ENCODE measurements at regions not wholly inside any gene's neighbourhood (a gene's known extent, or its start where the extent isn't known, plus 50 kb on each side); places are given as distances from the start of the nearest gene placed in this dataset.
A peak's percentile ranks its signal among the peaks of the same experiment; 100 is the strongest.

DNA sequence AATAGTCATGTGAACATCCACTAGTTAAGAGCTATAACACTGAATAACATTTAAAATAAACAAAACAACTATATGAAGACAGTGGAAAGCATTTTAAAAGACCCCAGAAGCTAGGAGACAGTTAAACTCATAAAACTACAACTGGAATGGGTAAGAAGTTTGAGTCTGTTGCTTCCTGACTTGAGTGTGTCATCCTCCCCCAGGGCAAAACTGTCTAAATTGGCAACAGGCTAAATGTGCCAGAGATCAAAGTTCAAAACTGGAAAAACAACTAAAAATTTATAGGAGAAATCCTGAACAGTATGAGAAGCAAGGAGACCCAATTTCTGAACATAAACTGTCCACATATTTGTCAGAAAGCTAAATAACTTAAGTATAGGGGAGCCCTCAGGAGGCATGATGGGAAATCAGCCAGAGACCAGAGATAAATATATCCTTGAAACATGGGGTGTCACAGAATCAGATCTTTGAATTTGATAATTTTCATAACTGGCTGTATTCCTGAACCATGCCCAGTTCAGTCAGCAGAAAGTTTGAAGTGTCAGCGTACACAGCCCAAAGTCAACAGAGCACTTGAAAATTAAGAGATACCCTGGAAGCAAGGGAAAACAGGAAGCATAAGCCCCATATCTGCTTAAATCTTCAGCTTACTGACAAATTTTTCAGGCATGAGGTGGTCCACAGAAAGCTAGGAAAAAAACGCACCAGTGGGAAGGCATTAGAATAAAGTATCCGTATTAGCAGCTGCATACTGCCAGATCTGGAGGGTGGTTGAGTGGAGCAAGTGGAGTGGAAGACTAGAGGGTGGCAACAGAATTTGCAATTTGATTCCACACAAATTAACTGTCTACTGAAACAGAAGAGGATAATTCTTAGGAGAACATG is 516.1 kb upstream of the MAN1A1 start:
- ATAC-seq (no peak), DNase-seq (no peak)
- intact Hi-C loops (cut with DNase I) = no loop called here
- TF ChIP-seq, protein P1, sequence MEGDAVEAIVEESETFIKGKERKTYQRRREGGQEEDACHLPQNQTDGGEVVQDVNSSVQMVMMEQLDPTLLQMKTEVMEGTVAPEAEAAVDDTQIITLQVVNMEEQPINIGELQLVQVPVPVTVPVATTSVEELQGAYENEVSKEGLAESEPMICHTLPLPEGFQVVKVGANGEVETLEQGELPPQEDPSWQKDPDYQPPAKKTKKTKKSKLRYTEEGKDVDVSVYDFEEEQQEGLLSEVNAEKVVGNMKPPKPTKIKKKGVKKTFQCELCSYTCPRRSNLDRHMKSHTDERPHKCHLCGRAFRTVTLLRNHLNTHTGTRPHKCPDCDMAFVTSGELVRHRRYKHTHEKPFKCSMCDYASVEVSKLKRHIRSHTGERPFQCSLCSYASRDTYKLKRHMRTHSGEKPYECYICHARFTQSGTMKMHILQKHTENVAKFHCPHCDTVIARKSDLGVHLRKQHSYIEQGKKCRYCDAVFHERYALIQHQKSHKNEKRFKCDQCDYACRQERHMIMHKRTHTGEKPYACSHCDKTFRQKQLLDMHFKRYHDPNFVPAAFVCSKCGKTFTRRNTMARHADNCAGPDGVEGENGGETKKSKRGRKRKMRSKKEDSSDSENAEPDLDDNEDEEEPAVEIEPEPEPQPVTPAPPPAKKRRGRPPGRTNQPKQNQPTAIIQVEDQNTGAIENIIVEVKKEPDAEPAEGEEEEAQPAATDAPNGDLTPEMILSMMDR (IDR thresholded peaks at IDR 0.05) = no peak
- no peak for TF ChIP-seq POLR2A (IDR thresholded peaks at IDR 0.05)
- Histone ChIP-seq H3K9me3 (peaks cover 0 to 28% (median 9%) of the 10 kb centered on the region in 12 donors), H3K4me1 (no peaks in the 10 kb centered on the region), H3K27me3 (no peaks in the 10 kb centered on the region), H3K27ac (no peak overlapping the region), H3K4me3 (no peak overlapping the region), H3K36me3 (no peaks in the 10 kb centered on the region)
- WGBS, 4 donors = 88 to 92% (median 89%) methylated on average over 3 of the region's 3 CpGs

DNA sequence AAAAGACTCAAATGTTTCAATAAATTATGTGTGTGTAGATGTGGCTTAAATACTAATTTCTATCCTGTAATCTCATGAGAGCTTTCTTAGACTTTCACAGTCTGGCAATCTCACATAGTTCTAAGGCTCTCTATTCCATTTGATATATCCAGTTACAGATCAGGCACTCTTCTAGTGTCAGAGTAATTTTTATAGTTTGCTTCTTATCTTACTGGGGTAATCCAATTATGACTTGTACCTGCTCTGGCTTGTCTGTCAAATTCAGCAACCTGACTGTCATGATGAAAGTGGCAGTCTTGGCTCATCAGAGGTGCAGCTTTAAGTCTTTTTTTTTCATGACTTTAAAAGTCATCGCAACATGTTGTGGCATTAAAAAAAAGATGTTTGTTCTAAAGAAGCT is 513.2 kb upstream of the MAN1A1 start:
- 93 to 100% (median 96%) methylated on average over 1 of the region's 1 CpG for WGBS, 4 donors
- no peak overlapping the region for H3K27ac ChIP-seq
- DNase-seq (no peak), ATAC-seq (no peak)
- TF ChIP-seq POLR2A (IDR thresholded peaks at IDR 0.05) = no peak
- TF ChIP-seq, protein P1 (IDR thresholded peaks at IDR 0.05) = no peak
- no peaks in the 10 kb centered on the region for H3K4me1 ChIP-seq
- intact Hi-C loops (cut with DNase I) = no loop called here
- no peaks in the 10 kb centered on the region for H3K27me3 ChIP-seq
- no peak overlapping the region for H3K4me3 ChIP-seq
- H3K9me3 ChIP-seq = peaks cover 0 to 28% (median 9%) of the 10 kb centered on the region in 12 donors
- no peaks in the 10 kb centered on the region for H3K36me3 ChIP-seq

DNA sequence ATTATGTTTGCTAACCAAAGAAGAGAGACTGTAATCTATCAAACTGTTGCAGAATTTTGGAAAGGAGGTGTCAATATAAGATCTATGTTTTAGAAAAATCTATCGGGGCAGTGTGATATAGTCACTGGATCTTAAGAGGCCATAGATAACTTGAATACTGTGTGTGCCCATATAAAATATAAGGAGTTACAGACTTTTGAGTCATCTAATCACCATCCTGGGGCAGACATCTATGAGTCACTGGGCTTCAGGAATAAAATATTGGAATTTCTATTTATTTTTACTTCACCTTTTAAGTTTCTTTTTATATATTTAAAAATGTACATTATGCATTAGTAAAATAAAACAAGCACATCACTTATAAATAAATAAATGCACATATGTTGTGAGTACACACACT is 509.3 kb upstream of the MAN1A1 start:
- no peak for DNase-seq
- Histone ChIP-seq H3K27me3 (no peaks in the 10 kb centered on the region), H3K9me3 (no peaks in the 10 kb centered on the region), H3K36me3 (no peaks in the 10 kb centered on the region), H3K4me1 (peaks cover 0 to 4% (median 0%) of the 10 kb centered on the region in 12 donors), H3K4me3 (no peak overlapping the region), H3K27ac (no peak overlapping the region)
- intact Hi-C loops (cut with DNase I) = no loop called here
- 91 to 100% (median 94%) methylated on average over 1 of the region's 1 CpG for WGBS, 4 donors
- TF ChIP-seq, protein P1 (IDR thresholded peaks at IDR 0.05) = no peak
- TF ChIP-seq POLR2A (IDR thresholded peaks at IDR 0.05) = no peak
- no peak for ATAC-seq

DNA sequence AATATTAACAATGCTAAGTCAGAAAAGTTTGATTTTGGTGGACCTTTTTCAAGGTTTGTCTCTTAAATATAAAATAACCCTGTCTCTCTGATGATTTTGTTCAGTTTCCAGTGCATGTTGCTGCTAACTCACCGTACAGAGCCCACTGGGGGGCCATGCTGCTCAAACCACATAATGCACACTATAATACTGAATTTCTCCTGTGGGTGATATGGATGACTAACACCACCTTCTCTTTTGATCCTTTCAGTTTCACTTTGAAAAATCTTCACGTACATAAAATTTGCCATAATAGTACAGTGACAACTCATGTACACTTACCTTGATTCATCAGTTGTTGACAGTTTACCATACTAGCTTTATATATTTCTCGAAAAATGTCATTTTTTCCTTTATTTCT is 506.6 kb upstream of the MAN1A1 start:
- Histone ChIP-seq H3K4me3 (peak overlapping the region in 1 of 12 donors; percentile 15), H3K9me3 (no peaks in the 10 kb centered on the region), H3K27ac (no peak overlapping the region), H3K27me3 (no peaks in the 10 kb centered on the region), H3K4me1 (peaks cover 0 to 4% (median 0%) of the 10 kb centered on the region in 12 donors), H3K36me3 (no peaks in the 10 kb centered on the region)
- WGBS, 4 donors = 78 to 86% (median 84%) methylated on average over 3 of the region's 3 CpGs
- DNase-seq (no peak), ATAC-seq (no peak)
- TF ChIP-seq, protein P1 (IDR thresholded peaks at IDR 0.05) = no peak
- TF ChIP-seq POLR2A (IDR thresholded peaks at IDR 0.05) = no peak
- intact Hi-C loops (cut with DNase I) = no loop called here

Measured in heart left ventricle (tissue), 16 donors.